ENCODE measurements at regions not wholly inside any gene's neighbourhood (a gene's known extent, or its start where the extent isn't known, plus 50 kb on each side); places are given as distances from the start of the nearest gene placed in this dataset.
"Not testable (repeated sequence)": the region's sequence is repeated elsewhere in the genome, so short reads cannot be mapped to it uniquely, and the experiment has no call there.

DNA sequence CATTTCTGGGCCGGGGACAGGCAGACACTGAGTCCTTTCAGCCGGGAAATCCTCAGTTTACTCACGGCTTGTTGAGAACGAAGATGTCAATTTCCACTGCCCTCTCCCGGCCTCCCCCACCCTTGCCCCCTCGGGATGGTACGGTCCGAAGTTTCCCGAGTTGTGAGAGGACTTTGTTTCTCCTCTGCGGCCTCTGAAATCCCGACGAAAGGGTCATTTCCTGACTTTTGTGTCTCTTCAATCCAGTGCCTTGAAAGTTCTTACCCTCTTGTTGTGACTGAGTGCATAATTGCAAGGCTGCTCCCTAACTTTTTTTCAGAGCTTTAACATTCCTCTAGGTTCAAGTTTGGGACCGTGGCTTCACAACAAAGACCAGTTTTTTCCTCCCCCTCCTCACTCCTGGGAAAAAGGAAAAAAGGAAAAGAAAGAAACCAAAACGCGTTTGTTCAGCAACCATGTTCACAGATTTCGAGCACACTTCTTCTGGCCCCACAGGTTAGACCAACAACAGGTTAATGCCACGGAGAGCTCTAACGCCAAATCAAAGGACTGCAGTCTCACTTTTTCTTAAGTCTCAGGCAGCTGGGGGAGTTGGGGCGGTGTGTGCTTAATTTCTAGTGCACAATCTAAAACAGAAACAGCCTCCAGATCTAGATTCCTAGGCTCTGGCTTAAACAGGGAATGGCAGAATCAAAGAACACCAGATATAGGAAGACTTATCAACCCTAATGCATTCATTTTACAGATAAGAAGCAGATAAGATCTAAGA lies 138.9 kb downstream of the TMCO5A start:
- DNase-seq = no peak

DNA sequence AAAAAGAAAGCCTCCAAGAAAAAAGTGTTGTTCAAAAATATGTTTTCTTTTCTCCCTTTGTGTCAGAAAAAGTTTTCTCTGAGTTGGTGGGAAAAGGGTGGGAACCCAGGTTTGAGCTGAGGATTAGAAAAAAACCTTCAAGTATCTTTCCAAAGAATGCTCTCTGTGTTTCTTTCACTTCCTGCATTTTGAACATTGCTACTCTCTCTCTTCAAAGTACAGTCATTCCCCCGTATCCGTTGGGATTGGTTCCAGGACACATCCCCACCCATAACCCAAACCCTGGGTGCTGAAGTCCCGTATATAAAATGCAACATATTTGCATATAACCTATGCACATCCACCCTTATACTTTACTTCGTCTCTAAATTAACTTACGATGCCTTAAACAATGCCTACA lies 139.6 kb downstream of the TMCO5A start:
- DNase-seq = no peak

DNA sequence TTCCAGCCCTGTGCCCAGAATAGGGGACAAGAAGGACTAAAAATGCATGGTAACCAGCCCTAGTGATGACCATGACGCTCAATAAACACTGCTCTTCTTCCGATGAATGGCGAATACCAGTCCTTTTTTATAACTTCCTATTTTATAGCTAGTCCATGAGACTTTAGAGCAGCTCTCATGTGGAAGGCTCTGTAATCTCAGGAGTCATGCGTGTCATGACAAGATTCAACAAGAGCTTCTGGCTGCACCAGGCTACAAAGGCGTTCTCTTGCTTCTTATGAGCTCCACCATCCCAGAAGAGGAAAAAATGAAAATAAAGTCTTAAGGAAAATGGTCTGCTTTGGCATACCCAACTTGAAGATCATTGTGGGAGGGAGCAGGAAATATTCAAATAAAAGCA lies 141.0 kb downstream of the TMCO5A start:
- DNase-seq = no peak

DNA sequence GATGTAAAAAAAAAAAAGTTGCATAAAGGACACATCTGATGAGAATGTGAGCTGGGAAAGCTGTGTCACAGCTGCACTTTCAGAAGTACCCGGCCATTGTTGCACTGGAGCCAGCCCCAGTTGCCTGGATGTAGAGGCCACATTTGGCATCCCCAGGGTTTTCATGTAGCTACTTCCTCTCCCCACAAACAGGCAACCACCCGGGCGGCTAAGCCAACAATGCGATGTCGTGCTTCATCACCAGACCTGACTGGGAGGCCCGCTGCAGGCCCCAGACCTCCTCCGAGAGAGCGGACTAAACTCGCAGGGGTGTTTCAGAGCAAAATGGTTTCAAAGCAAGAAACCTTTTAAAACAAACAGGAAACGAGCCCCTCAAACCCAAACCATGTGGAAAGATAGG lies 142.3 kb downstream of the TMCO5A start:
- DNase-seq = no peak

DNA sequence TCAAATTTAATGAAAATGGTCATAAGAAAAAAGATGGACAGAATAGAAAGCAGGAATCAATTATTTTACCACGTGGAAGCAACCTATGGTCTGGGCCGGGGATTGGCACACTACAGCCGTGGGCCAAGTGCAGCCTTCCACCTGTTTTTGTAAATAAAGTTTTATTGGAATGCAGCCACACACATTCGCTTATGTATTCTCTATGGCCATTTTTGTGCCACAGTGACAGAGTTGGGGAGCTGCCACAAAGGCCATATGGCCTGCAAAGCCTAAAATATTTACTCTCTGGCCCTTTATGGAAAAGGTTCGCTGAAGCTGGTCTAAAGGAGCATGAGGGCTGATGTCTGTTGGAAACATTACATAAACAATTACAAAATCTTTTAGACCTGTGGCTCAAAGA lies 144.8 kb downstream of the TMCO5A start:
- no peak for DNase-seq

DNA sequence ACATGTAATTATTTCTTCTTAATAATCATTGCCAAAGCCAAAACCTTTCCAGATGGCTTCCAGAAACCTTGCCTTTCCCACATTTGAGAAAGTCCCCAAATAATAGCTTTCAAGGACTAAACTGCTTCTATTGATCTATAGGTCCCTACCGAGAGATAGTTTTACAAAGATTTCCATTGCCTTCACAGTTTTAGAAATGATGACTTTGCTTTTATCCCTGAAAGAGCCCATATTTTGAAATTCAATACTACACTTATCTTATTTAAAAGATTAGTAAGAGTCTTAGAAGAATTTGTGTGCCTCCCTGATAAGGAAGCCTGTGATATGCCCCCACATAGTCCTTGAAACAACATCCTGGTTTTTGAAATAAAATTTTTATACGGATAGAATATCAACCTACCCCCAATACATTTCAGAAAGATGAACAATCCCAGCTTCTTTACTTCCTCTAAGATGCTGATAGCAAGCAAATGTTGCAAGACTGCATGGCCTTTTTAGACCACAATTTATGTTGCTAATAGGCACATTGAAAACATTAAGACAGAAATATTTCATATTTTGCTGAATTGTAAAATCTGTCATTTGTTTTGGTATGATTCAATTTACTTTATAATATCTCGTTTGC lies 146.3 kb downstream of the TMCO5A start:
- no peak for DNase-seq

DNA sequence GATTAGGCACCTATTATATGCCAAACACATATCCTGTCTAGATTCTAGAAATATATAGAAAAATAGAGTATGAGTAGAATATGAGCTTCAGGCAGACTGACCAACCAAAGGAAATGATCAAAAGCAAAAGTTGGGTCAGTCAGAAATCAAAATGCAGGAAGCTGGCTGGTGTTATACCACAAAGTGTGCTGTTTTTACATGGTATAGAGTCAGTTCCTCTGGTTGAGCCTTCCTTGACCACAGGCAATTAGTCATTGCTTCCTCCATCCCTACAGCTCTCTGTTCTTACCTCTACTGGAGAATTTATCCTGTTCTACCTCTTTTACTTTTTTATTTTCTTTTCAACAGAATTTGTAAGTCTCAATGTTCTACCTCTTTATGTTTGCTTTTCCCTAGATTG lies 149.8 kb downstream of the TMCO5A start:
- no peak for DNase-seq

DNA sequence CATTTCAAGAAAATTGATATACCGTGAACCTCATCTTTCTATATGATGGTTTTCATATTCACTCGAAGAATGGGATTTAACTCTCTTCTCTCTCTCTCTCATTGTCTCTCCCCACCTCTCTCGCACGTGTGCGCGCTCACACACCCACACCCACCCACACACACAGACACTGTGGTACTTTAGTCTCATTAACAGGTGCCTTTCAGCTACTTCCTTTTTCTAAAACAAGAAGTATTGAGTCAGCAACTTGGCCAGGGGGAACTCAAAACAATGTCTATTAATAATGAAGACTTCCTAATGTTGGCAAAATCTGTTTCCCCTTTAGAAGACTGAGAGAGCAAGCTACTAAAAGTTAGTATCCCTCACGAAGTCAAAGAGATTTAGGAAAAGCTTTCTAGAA lies 150.7 kb downstream of the TMCO5A start:
- no peak for DNase-seq

DNA sequence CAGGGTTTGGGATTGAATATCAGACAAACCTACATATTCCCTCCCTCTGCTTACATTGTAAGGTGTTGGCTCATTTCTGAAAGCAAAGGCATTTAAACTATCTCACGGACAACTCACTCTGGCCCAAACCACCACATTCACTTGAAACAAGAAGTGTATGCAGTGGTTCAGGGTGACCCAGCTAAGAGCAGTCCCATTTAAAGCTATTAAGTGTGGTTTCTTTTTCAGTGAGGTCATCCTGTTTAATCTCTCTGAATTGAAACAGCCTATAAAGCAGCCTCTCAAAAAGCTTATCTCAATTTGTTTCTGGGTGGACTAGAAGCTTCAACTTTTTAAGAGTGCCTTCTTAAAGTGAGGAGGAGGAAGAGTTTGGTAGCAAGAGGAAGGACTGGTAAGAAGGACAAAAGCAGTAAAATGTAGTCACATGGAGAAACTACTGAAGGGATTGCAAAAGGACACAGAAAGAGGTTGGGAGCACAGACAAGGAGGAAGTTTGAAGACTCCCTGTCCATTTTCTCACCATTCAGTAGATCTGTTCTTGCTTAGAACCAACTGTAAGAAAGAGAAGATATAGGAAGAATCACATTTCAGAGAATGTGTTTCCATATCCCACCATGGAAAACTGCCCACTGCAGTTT lies 151.6 kb downstream of the TMCO5A start:
- no peak for DNase-seq

DNA sequence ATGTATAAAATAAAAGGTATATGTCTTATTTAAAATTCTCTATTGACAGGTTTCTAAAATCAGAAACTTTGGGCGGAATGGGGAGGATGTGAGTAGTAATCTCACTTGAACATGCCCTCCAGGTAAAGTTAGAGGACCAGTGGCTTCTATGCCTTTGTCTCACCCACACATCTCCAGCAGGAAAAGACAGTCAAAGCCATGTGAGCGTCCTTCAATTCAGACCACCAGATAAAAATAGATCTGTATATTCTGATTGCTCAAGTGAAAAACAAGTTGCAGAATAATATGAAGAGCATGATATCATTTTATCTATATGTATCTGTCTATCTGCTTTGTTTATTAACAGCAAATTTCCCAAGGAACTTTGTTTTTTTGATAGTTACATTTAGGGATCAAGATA lies 152.2 kb downstream of the TMCO5A start:
- no peak for DNase-seq

DNA sequence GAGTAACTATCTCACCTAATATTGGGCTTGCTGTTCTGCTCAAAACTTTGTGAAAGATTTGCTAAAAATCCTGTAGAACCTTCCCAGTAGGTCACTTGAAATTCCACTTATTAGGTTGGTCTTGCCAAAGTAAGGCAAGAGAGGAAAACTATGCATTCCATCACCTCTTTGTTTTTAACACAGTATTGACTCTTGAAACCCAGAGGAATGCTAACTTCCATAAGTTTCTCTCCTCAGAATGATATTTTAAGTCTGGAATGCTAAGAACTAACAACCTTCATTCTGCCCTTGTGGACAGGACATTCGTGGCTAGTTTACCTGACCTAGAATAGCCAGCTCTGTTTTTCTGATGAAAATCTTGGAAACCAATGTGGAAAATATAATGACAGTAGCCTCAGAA lies 154.5 kb downstream of the TMCO5A start:
- DNase-seq = no peak

DNA sequence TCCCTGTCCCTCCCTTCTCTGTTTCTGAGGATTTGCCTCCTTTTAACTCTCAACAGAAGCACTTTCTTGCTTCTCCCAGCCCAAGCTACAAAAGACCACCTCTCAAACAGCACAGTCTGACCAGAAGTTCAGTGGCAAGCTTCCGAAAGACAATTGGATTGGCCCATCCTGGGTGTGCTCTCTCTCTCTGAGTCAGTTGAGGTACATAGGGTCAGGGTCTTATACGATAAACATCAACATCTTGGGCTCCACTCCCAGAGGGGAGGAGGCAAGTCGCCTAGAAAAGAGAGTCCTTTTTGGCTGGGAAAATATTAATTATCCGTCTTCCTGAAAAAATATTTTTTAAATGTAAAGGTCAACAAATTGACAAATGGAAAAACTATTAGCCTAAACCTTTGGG lies 155.8 kb downstream of the TMCO5A start:
- DNase-seq = no peak

DNA sequence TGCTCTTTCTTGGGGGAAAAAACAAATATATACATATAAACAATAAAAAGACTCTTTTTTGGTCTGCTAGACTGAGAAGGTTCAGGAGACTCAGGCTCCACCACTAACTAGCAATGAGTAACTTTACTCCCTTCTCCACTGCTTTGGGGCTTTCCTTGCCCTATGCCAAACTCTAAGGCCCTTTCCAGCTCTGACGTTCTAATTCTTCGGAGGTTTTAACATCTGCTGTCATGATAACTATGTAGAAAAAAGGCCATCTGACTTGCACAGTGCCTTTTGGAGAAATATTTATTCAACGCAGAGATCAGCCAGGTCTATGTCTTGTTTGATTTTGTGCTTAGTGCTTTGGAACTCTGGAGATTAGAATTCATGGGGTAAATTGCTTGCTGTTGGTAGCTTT lies 156.2 kb downstream of the TMCO5A start:
- DNase-seq = no peak

DNA sequence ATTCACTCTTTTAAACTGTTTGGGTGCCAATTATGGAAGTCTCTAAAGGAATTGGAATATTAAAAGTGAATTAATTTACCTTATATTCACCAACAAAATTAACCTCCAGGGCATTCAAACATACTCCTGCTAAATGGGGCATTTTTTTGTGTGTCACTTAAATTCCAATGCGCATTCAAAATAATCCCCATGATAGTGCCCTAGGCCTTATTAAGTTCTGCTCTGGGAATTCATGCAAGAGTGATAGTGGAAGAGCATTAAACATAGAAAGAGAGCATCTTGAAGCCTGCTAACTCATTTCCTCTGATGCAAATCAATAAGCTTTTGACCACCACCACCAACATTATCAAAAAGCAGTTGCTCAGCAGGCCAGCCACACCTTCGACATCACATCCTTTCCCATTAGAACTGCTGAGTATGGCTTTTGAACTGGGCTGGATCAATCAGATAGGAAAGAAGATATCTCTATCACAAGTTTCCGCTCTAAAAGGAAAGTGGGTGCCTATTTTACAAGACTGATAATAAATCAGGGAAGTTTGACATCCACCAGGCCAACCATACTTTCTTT lies 156.7 kb downstream of the TMCO5A start:
- DNase-seq = no peak

DNA sequence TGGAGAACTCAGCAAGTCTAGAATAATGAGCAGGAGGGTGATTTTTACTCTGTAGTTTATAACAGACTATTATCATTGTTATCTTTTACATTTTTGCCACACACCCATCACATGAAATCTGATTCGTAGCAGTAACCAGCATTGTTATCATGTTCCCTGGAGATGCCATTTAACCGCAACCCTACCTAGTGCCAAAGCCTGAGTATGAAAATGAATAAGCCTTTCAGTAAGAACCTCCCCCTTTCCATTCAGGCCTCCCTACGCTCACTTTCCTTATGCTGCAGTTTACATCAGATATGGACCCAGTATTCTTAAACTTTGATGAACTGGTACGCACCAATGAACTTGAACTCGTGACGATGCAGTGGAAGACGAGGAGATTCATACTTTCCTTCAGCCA lies 158.7 kb upstream of the SPRED1 start:
- no peak for DNase-seq

DNA sequence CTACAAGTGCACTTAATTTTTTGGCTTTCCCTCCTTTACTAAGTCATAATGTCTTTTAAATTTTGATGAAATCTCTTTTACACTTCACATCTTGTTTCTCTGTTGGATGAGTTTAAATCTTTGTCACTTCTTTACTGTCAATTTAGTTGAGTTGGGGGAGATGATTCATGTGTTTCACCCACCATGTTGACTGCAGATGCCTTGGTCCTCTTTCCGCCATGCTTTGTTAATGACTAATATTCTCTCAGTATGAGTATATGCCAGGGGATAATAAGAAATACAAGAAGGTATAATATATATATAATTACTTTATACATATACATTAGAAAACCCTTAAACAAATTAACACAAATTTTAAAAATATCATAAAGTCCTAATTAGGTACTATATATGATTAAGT lies 149.7 kb upstream of the SPRED1 start:
- DNase-seq = no peak

DNA sequence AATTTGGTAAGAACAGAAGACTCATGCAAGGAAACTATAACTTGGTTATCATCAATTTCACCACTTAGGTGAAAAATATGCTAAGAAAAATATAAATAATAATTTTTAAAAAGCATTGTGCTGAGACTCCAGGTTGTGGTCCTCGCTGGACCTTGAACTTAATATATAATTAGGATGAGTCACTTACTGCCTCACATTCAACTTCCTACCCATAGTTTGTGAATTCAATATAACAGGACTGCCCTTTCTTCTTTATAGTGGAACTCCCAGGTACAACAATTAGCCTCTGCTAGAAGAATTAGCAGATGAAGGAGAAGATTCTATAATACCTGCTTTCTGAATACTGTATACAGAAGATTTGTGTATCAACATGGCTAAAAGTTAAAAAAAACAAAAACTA lies 149.1 kb upstream of the SPRED1 start:
- DNase-seq = no peak

DNA sequence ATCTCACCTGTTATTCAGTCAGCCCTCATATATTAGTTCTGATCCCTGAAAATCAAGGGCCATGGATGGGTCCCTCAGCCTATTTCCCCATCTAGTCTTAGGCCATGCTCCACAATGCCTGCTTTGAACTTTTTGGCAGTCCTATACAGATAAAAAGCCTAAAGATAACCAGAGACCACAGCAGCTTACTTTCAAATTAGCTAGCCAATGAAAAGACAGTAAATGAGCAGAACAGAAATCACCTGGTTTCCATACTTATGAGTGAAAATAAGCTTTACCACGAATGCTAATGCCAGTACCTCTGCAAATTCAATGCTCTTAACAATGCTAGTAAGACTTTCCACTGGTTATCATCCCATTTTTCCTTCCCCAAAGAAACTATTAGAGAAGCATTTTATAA lies 141.6 kb upstream of the SPRED1 start:
- DNase-seq = no peak

DNA sequence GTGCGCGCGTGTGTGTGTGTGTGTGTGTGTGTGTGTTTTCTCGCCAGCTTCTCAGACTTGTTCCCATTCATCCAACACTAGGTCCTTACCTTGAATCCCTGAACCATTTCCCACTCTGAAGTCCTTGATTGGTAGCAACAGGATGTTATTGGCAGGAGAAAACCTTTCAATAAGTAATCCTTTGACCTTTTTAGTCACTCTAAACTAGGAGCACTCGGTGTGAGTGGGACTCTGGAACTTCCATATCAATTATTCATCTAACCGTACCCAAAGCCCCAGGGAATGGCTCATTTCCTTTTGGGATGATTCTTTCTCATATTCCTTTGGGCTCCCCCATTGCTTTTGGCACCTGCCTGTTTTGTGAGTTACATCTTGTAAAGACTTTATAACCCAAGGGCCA lies 140.2 kb upstream of the SPRED1 start:
- DNase-seq = no peak

DNA sequence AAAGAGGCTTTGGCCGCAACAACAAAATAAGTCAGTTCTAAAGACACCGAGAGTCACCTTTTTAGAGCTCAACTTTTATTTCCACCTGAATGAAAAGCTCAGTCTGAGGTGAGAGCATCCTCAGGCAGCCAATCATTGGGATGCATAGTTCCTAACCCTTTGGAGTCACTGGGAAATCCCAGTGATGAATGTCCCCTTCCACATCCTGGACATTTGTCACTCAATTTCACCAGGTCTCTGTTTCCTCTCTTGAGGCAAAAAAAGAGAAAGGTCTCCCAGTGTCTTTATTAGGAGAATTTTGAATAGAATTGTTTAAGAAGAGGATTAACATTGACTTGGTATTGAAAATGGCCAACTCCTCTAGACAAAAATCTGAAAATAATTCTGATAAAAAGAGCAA lies 137.5 kb upstream of the SPRED1 start:
- no peak for DNase-seq

DNA sequence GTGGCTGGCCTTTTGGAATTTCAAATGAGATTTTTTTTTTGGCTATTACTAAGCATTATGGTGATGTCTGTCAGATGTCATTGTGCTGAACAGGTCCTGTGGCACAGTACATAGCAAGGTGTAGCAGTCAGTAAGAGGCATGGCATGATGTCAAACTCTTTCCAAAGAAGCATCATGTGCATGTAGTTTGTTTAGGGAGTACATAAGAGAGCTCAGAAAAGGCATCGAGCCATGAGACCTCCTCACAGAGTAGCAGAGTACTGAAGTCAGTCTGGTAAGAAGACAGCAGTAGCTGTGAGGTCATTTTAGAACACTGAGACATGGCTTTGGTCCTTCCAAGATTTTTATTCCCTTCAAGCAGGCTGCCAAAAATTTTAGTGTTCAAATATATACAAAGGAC lies 134.9 kb upstream of the SPRED1 start:
- no peak for DNase-seq

DNA sequence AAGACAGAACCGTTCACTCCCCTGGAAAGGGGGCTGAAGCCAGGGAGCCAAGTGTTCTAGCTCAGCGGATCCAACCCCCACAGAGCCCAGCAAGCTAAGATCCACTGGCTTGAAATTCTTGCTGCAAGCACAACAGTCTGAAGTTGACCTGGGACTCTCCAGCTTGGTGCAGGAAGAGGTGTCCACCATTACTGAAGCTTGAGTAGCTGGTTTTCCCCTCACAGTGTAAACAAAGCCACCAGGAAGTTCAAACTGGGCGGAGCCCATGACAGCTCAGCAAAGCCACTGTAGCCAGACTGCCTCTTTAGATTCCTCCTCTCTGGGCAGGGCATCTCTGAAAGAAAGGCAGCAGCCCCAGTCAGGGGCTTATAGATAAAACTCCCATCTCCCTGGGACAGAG lies 132.8 kb upstream of the SPRED1 start:
- DNase-seq = not testable (repeated sequence)

DNA sequence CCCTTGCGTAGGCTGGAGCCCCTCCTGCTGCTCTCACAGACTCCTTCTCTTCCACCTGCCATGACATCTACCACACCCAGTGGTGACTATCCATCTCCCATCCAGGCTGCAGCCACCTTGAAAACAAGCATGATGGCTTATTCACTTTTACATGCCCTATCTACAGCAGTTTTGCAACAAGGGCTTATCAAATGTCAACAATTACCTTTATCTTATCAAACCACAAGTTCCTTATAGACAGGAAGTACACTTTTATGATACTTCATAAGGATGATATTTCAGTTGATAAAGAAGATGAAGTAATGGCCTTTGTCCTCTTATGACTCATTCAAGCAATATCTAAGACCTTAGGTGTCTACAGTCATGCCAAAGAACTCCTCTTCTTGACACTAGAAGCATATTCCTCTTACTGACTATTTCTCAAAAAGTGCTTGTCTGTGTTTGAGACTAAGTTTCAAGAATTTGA lies 125.3 kb upstream of the SPRED1 start:
- DNase-seq = no peak

DNA sequence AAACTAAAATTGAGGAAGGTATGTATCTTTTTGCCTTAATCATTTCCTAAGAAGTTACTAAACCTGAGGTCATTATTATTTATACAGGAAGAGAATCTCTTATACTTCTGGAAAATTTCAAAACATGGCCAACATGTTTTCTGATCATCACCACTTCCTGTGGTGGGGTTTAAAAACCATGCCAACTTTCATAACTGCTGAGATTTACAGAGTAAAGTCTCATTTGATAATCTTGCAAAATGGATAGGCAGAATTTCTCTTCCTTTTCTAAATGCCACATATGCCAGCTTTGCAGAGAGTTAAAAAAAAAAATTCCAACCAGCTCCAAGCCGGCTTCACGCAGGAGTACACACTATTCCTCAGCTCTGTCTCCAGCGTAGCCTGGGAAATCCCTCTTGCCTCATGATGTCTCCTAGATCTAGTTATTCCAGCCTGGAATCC lies 124.3 kb upstream of the SPRED1 start:
- DNase-seq = no peak
